ENCODE measurements at regions not wholly inside any gene's neighbourhood (a gene's known extent, or its start where the extent isn't known, plus 50 kb on each side); places are given as distances from the start of the nearest gene placed in this dataset.

DNA sequence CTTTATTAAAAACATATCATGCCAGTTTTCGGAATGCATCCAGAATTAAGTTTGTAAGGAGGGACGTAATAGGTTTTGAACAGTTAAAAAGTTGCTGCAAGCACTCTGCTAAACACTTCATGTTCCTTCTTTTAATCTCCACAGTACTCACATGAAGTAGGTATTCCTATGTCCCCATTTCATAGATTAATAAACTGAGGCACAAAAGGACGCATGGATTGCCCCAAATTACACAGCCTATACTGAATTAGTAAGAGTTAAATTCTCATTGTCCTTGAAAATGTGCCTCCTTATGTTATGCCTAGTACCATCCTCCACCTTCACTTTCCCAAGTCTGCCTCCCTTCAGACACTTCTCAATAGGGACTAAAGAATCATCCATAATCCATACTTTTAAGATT, 358.9 kb upstream of the ATP5MC3 start:
- no peak for DNase-seq (ENCODE audit: low spot score)
- no peaks in the 10 kb centered on the region for H3K4me1 ChIP-seq (ENCODE audit: control insufficient read depth in 4 of 4, insufficient read depth in 4 of 4, low read length in 3 of 4)
- no peaks in the 10 kb centered on the region for H3K36me3 ChIP-seq (ENCODE audit: control insufficient read depth in 4 of 4, insufficient read depth in 3 of 4, low read depth in 1 of 4, low read length in 3 of 4)
- no peak overlapping the region for H3K9ac ChIP-seq (ENCODE audit: low read depth in 1 of 2, low read length in 2 of 2)
- 90% methylated on average over 3 of the region's 3 CpGs for WGBS
- no peak for TF ChIP-seq FOXA2 (IDR thresholded peaks at IDR 0.05)
- no peak for TF ChIP-seq REST (IDR thresholded peaks at IDR 0.05)
- no peak for TF ChIP-seq JUND (IDR thresholded peaks at IDR 0.05)
- no peak for TF ChIP-seq HNF4A (conservative IDR thresholded peaks at IDR 0.05)
- TF ChIP-seq HNF4G (IDR thresholded peaks at IDR 0.05), result no peak
- no peak for TF ChIP-seq ATF3 (IDR thresholded peaks at IDR 0.05)
- TF ChIP-seq, protein P1, sequence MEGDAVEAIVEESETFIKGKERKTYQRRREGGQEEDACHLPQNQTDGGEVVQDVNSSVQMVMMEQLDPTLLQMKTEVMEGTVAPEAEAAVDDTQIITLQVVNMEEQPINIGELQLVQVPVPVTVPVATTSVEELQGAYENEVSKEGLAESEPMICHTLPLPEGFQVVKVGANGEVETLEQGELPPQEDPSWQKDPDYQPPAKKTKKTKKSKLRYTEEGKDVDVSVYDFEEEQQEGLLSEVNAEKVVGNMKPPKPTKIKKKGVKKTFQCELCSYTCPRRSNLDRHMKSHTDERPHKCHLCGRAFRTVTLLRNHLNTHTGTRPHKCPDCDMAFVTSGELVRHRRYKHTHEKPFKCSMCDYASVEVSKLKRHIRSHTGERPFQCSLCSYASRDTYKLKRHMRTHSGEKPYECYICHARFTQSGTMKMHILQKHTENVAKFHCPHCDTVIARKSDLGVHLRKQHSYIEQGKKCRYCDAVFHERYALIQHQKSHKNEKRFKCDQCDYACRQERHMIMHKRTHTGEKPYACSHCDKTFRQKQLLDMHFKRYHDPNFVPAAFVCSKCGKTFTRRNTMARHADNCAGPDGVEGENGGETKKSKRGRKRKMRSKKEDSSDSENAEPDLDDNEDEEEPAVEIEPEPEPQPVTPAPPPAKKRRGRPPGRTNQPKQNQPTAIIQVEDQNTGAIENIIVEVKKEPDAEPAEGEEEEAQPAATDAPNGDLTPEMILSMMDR (IDR thresholded peaks at IDR 0.05; ENCODE audit: low read depth, low read length, missing input control), result no peak
- TF ChIP-seq ZBTB33 (IDR thresholded peaks at IDR 0.05), result no peak
- no peak for TF ChIP-seq TAF1 (conservative IDR thresholded peaks at IDR 0.05)
- peaks cover 0 to 5% (median 0%) of the 10 kb centered on the region in 4 donors for H3K9me3 ChIP-seq (ENCODE audit: control insufficient read depth in 4 of 4, low read length in 3 of 4)
- no peak overlapping the region for H3K4me3 ChIP-seq (ENCODE audit: low read depth in 1 of 3, low read length in 3 of 3)
- H3K27me3 ChIP-seq (ENCODE audit: control insufficient read depth in 4 of 4, insufficient read depth in 4 of 4, low read length in 3 of 4), result no peaks in the 10 kb centered on the region
- no peak overlapping the region for H3K27ac ChIP-seq (ENCODE audit: low read depth in 1 of 2, low read length in 2 of 2)

DNA sequence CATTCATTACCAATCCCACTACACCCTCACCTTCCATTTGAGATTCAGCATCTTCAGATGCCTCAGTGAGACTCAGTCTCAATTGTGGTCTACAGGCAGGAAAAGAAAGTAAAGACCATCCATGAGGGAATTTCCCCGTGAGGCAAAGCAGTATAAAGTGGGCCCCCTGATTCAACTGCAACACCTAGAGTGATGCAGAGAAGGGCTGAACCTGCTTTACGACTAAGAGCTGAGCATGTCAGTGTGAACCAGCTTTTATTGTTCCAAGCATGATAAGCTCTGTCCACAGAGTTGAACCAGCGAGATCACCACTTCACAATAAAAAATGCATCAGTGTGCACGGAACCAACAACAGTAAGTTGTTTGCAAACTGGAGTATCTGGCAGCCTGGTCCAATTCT, 357.6 kb upstream of the ATP5MC3 start:
- 74% methylated on average over 4 of the region's 4 CpGs for WGBS
- DNase-seq (ENCODE audit: low spot score), result no peak

More for the DNA sequence above, 357.6 kb upstream of the ATP5MC3 start:
- TF ChIP-seq GABPA (IDR thresholded peaks at IDR 0.05 in 1 of 2, conservative IDR thresholded peaks at IDR 0.05 in 1 of 2), result no peak
- no peak for TF ChIP-seq SP1 (IDR thresholded peaks at IDR 0.05)
- no peak for TF ChIP-seq NR2F2 (IDR thresholded peaks at IDR 0.05)
- no peak for TF ChIP-seq RAD21 (IDR thresholded peaks at IDR 0.05)
- no peak for TF ChIP-seq JUND (IDR thresholded peaks at IDR 0.05)
- no peak for TF ChIP-seq HNF4G (IDR thresholded peaks at IDR 0.05)
- Histone ChIP-seq H3K4me1 (ENCODE audit: control insufficient read depth in 4 of 4, insufficient read depth in 4 of 4, low read length in 3 of 4) (no peaks in the 10 kb centered on the region), H3K9ac (ENCODE audit: low read depth in 1 of 2, low read length in 2 of 2) (no peak overlapping the region), H3K36me3 (ENCODE audit: control insufficient read depth in 4 of 4, insufficient read depth in 3 of 4, low read depth in 1 of 4, low read length in 3 of 4) (no peaks in the 10 kb centered on the region), H3K4me3 (ENCODE audit: low read depth in 1 of 3, low read length in 3 of 3) (no peak overlapping the region), H3K9me3 (ENCODE audit: control insufficient read depth in 4 of 4, low read length in 3 of 4) (peaks cover 0 to 5% (median 0%) of the 10 kb centered on the region in 4 donors), H3K27ac (ENCODE audit: low read depth in 1 of 2, low read length in 2 of 2) (no peak overlapping the region), H3K27me3 (ENCODE audit: control insufficient read depth in 4 of 4, insufficient read depth in 4 of 4, low read length in 3 of 4) (no peaks in the 10 kb centered on the region)
